ENCODE measurements at regions not wholly inside any gene's neighbourhood (a gene's known extent, or its start where the extent isn't known, plus 50 kb on each side); places are given as distances from the start of the nearest gene placed in this dataset.
"Not testable (repeated sequence)": the region's sequence is repeated elsewhere in the genome, so short reads cannot be mapped to it uniquely, and the experiment has no call there.

- peaks cover 0 to 11% (median 5%) of the 10 kb centered on the region in 10 experiments; a peak in 7 of 20 replicates for H3K4me1 ChIP-seq
- H3K9ac ChIP-seq, result no peak overlapping the region
- no peaks in the 10 kb centered on the region for H3K36me3 ChIP-seq
- H3K4me2 ChIP-seq, result no peak overlapping the region
- H3K4me3 ChIP-seq, result no peak overlapping the region
- peaks cover 0 to 8% (median 0%) of the 10 kb centered on the region in 11 experiments; a peak in 2 of 22 replicates for H3K9me3 ChIP-seq (replicated peaks in 1 of 11)
- no peak for TF ChIP-seq Cebpa-rat (IDR thresholded peaks at IDR 0.05)
- no peak overlapping the region for H3K27ac ChIP-seq
- H4K20me1 ChIP-seq, result no peaks in the 10 kb centered on the region
- no peaks in the 10 kb centered on the region for H3K27me3 ChIP-seq
Measured at GRCh38 chr6:151175662-151176445, 63.9 kb upstream of the AKAP12 start.

GRCh38 chr6:151176911-151177770 lies 62.6 kb upstream of the AKAP12 start:
- peaks cover 0 to 11% (median 5%) of the 10 kb centered on the region in 10 experiments; a peak in 9 of 20 replicates for H3K4me1 ChIP-seq
- H3K9ac ChIP-seq, result no peak overlapping the region
- no peak overlapping the region for H3K27ac ChIP-seq
- TF ChIP-seq Cebpa-rat (IDR thresholded peaks at IDR 0.05), result no peak
- no peak overlapping the region for H3K4me2 ChIP-seq
- H3K27me3 ChIP-seq, result no peaks in the 10 kb centered on the region
- peaks cover 0 to 8% (median 0%) of the 10 kb centered on the region in 11 experiments; a peak in 2 of 22 replicates for H3K9me3 ChIP-seq (replicated peaks in 1 of 11)
- H3K4me3 ChIP-seq, result no peak overlapping the region
- no peaks in the 10 kb centered on the region for H3K36me3 ChIP-seq
- H4K20me1 ChIP-seq, result no peaks in the 10 kb centered on the region

DNA sequence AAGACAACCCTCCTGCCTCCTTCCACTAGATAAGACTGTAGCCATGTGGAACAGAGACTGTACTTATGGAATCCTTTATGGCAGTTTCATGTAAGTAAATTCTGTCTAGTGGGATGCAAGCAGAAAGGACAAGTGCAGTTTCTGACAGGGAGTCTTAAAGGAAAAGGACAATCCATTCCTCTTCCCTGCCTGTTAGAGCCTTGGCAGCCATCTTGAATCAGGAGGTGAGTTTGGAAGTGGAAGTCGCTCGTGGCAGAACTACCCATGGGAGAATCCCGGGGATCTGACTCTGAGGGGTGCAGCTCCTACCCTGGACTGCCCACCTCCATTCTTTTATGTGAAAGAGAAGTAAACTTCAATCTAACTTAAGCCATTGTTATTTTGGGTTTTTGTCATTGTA lies 61.4 kb upstream of the AKAP12 start:
- H3K27ac ChIP-seq, result no peak overlapping the region
- no peaks in the 10 kb centered on the region for H4K20me1 ChIP-seq
- no peak overlapping the region for H3K9ac ChIP-seq
- no peak for TF ChIP-seq Cebpa-rat (IDR thresholded peaks at IDR 0.05)
- no peaks in the 10 kb centered on the region for H3K36me3 ChIP-seq
- H3K27me3 ChIP-seq, result no peaks in the 10 kb centered on the region
- H3K4me3 ChIP-seq, result no peak overlapping the region
- H3K4me2 ChIP-seq, result no peak overlapping the region
- H3K4me1 ChIP-seq, result peaks cover 0 to 11% (median 5%) of the 10 kb centered on the region in 10 experiments; a peak in 9 of 20 replicates
- peaks cover 9 to 19% (median 11%) of the 10 kb centered on the region in 11 experiments for H3K9me3 ChIP-seq (replicated peaks in 1 of 11)

DNA sequence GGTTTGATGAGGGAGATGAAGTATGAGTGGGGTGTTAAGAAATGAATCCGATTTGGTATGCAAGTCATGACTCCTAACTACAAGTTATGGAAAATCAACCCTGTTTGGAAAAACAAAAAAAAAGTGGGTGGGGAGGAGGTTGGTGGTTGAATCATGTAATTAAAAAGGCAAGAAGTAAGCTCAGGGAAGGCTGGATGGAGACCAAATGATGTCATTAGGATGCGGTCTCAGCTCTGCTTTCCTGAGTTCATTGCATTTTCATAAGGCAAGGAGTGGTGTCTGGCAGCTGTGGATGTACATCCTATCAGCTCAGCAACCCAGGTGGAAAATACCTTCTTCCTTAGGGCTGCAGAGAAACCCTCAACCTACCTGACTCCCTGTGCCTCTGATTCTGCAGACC lies 60.4 kb upstream of the AKAP12 start:
- Histone ChIP-seq H3K27ac (no peak overlapping the region), H4K20me1 (no peaks in the 10 kb centered on the region), H3K4me2 (no peak overlapping the region), H3K36me3 (0 out of 22 replicates have a peak, but pooled peaks cover 0 to 4% (median 0%) of the 10 kb centered on the region in 11 experiments), H3K9ac (no peak overlapping the region), H3K27me3 (no peaks in the 10 kb centered on the region), H3K9me3 (replicated peaks in 1 of 11) (peaks cover 16 to 29% (median 20%) of the 10 kb centered on the region in 11 experiments), H3K4me3 (no peak overlapping the region), H3K4me1 (peaks cover 0 to 14% (median 5%) of the 10 kb centered on the region in 10 experiments; a peak in 10 of 20 replicates)
- TF ChIP-seq Cebpa-rat (IDR thresholded peaks at IDR 0.05), result no peak

DNA sequence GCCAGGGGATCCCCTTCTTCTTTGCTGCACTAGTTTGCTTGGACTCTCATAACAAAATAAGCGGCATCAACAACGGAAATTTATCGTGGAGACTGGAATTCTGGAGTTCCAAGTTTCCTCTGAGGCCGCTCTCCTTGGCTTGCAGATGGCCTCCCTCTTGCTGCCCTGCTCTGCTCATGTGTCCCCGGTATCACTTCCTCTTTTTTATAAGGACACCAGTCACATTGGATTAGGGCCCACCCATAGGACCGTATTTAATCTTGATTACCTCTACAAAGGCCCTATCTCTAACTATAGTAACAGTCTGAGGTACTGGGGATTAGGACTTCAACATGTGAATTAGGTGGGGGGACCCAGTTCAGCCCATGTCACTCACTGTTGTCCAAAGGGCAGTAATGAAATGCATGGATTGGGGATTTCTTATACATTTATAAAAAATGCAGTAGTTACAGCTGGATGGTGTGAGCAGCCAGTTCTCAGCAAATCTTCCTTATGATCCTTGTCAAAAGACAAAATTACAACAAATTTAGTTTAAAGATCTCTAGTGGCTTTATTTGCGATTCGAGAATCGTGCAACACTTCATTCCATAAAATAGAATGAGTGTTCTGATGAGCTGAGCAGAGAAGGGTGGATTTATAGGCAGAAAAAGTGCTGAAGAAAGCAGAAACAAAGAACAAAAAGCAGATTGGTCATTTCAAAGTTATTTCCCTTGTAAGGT lies 59.3 kb upstream of the AKAP12 start:
- H3K27me3 ChIP-seq, result no peaks in the 10 kb centered on the region
- no peak overlapping the region for H3K9ac ChIP-seq
- TF ChIP-seq Cebpa-rat (IDR thresholded peaks at IDR 0.05), result no peak
- no peak overlapping the region for H3K27ac ChIP-seq
- no peak overlapping the region for H3K4me2 ChIP-seq
- H3K36me3 ChIP-seq, result 0 out of 22 replicates have a peak, but pooled peaks cover 0 to 4% (median 0%) of the 10 kb centered on the region in 11 experiments
- H3K4me3 ChIP-seq, result no peak overlapping the region
- no peaks in the 10 kb centered on the region for H4K20me1 ChIP-seq
- peaks cover 0 to 17% (median 5%) of the 10 kb centered on the region in 10 experiments; a peak in 10 of 20 replicates for H3K4me1 ChIP-seq
- peaks cover 16 to 29% (median 20%) of the 10 kb centered on the region in 11 experiments for H3K9me3 ChIP-seq (replicated peaks in 1 of 11)

DNA sequence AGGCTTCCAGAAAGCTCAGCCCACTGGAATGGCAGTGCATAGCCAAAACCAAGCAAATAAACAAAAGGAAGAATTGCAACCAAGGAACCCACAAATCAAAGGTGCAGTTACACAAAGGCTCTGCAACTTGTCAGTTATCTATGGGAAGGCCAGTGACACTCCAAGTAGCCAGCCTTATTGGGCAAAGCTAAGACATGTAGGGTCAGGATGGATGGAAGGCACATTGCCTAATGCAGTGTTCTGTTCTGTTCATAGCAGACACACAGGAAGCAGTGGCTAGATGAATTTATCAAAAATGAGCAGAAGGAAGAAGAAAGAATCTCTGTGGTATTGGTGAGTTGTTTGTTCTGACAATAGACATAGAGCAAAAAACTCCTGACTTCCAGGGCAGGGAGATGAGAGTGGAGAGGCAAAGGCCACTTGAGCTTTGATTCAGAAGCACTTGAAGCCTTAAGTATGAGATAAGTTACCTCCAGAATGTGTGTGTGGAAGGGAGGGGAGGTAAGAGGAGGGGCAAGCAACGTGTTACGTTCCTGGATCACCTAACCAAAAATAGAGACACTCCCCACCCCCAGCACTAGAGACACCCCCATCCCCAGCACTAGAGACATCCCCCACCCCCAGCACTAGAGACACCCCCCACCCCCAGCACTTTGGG lies 57.9 kb upstream of the AKAP12 start:
- Histone ChIP-seq H3K4me2 (peak overlapping the region in 6 of 11 experiments; percentile 0 to 32 (median 12); a peak in 7 of 22 replicates), H3K27ac (no peak overlapping the region), H3K27me3 (no peaks in the 10 kb centered on the region), H3K4me3 (no peak overlapping the region), H4K20me1 (no peaks in the 10 kb centered on the region), H3K36me3 (0 out of 22 replicates have a peak, but pooled peaks cover 0 to 4% (median 0%) of the 10 kb centered on the region in 11 experiments), H3K9ac (no peak overlapping the region), H3K4me1 (peaks cover 0 to 17% (median 5%) of the 10 kb centered on the region in 10 experiments; a peak in 10 of 20 replicates), H3K9me3 (replicated peaks in 1 of 11) (peaks cover 16 to 29% (median 20%) of the 10 kb centered on the region in 11 experiments)
- no peak for TF ChIP-seq Cebpa-rat (IDR thresholded peaks at IDR 0.05)

DNA sequence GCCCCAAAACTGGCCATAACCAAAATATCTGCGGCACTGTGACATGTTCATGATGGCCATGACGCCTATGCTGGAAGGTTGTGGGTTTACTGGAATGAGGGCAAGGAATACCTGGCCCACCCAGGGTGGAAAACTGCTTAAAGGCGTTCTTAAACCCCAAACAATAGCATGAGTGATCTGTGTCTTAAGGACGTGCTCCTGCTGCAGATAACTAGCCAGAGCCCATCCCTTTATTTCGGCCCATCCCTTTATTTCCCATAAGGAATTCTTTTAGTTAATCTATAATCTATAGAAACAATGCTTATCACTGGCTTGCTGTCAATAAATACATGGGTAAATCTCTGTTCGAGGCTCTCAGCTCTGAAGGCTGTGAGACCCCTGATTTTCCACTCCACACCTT lies 56.8 kb upstream of the AKAP12 start:
- H3K36me3 ChIP-seq, H3K4me3 ChIP-seq, H3K27me3 ChIP-seq, H3K4me2 ChIP-seq, H4K20me1 ChIP-seq, H3K27ac ChIP-seq, H3K9ac ChIP-seq: not testable (repeated sequence)
- peaks cover 16 to 29% (median 20%) of the 10 kb centered on the region in 11 experiments for H3K9me3 ChIP-seq (replicated peaks in 1 of 11)
- H3K4me1 ChIP-seq, result peaks cover 0 to 17% (median 5%) of the 10 kb centered on the region in 10 experiments; a peak in 10 of 20 replicates

DNA sequence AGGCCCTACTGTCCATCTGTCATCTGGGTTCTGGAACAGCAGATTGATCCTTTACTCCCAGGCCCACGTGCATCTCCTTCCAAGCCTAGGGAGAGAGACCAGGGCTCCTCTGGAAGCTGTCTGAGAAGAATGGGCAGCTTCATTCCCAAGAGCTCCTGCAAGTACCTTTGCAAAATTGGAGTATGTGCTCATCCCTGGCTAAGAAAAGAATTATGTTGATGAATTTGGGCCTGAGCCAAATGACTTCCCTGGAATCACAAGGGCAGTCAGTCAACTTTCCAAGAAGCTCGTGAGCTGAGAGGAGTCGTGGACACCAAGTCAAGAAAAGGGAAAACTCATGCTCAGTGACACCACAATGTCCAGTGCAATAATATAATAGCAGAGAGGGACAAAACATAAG lies 54.6 kb upstream of the AKAP12 start:
- Histone ChIP-seq H4K20me1 (no peaks in the 10 kb centered on the region), H3K4me2 (no peak overlapping the region), H3K4me1 (peaks cover 0 to 16% (median 5%) of the 10 kb centered on the region in 10 experiments; a peak in 10 of 20 replicates), H3K9ac (no peak overlapping the region), H3K9me3 (replicated peaks in 1 of 11) (peaks cover 16 to 22% (median 20%) of the 10 kb centered on the region in 11 experiments), H3K27ac (no peak overlapping the region), H3K36me3 (0 out of 22 replicates have a peak, but pooled peaks cover 0 to 4% (median 0%) of the 10 kb centered on the region in 11 experiments), H3K4me3 (no peak overlapping the region), H3K27me3 (no peaks in the 10 kb centered on the region)
- no peak for TF ChIP-seq Cebpa-rat (IDR thresholded peaks at IDR 0.05)
